ENCODE measurements at regions not wholly inside any gene's neighbourhood (a gene's known extent, or its start where the extent isn't known, plus 50 kb on each side); places are given as distances from the start of the nearest gene placed in this dataset.
"Not testable (repeated sequence)": the region's sequence is repeated elsewhere in the genome, so short reads cannot be mapped to it uniquely, and the experiment has no call there.

GRCh38 chr19:32068793-32069192 lies 276.6 kb upstream of the ZNF507 start:
- no peak for TF ChIP-seq CTCF (conservative IDR thresholded peaks at IDR 0.05)
- H3K27ac ChIP-seq: no peak overlapping the region

GRCh38 chr19:32070101-32070500 lies 275.3 kb upstream of the ZNF507 start:
- no peak for TF ChIP-seq CTCF (conservative IDR thresholded peaks at IDR 0.05)
- no peak overlapping the region for H3K27ac ChIP-seq

- no peak for TF ChIP-seq CTCF (conservative IDR thresholded peaks at IDR 0.05)
- H3K27ac ChIP-seq: no peak overlapping the region
Observed at GRCh38 chr19:32082028-32082427, 263.4 kb upstream of the ZNF507 start.

- H3K27ac ChIP-seq: not testable (repeated sequence)
Observed at GRCh38 chr19:32084756-32085363, 260.6 kb upstream of the ZNF507 start.

GRCh38 chr19:32091241-32091640 lies 254.2 kb upstream of the ZNF507 start:
- no peak for TF ChIP-seq CTCF (conservative IDR thresholded peaks at IDR 0.05)
- no peak overlapping the region for H3K27ac ChIP-seq

GRCh38 chr19:32097011-32097410 lies 248.4 kb upstream of the ZNF507 start:
- H3K27ac ChIP-seq: no peak overlapping the region
- no peak for TF ChIP-seq CTCF (conservative IDR thresholded peaks at IDR 0.05)

- no peak for TF ChIP-seq CTCF (conservative IDR thresholded peaks at IDR 0.05)
- H3K27ac ChIP-seq: no peak overlapping the region
Observed at GRCh38 chr19:32097620-32098019, 247.8 kb upstream of the ZNF507 start.

GRCh38 chr19:32098968-32099367 lies 246.4 kb upstream of the ZNF507 start:
- H3K27ac ChIP-seq: no peak overlapping the region
- no peak for TF ChIP-seq CTCF (conservative IDR thresholded peaks at IDR 0.05)
